Embryonic facial prominence (tissue), 1 donor: ENCODE measurements at regions not wholly inside any gene's neighbourhood (a gene's known extent, or its start where the extent isn't known, plus 50 kb on each side); places are given as distances from the start of the nearest gene placed in this dataset.

Experiments
- DNase-seq: peaks from one replicate; pipeline ENCODE4 v3.0.0-alpha.2; 2016; ENCODE audit errors: extremely low spot score

- DNase-seq, result no peak
Observed at GRCh38 chr12:24081606-24082005, 132.1 kb upstream of the SOX5 start.

- DNase-seq, result no peak
Observed at GRCh38 chr12:24081092-24081529, 131.6 kb upstream of the SOX5 start.

- no peak for DNase-seq
Observed at GRCh38 chr12:24080465-24080864, 131.0 kb upstream of the SOX5 start.

GRCh38 chr12:24079083-24079482 lies 129.6 kb upstream of the SOX5 start:
- no peak for DNase-seq

GRCh38 chr12:24078318-24078765 lies 128.9 kb upstream of the SOX5 start:
- no peak for DNase-seq

GRCh38 chr12:24077161-24077560 lies 127.7 kb upstream of the SOX5 start:
- DNase-seq, result no peak

GRCh38 chr12:24075650-24076049 lies 126.2 kb upstream of the SOX5 start:
- no peak for DNase-seq

- no peak for DNase-seq
Observed at GRCh38 chr12:24073170-24073810, 123.8 kb upstream of the SOX5 start.

- no peak for DNase-seq
Observed at GRCh38 chr12:24072302-24072701, 122.8 kb upstream of the SOX5 start.

- DNase-seq, result no peak
Observed at GRCh38 chr12:24071842-24072241, 122.4 kb upstream of the SOX5 start.

GRCh38 chr12:24069532-24070395 lies 120.3 kb upstream of the SOX5 start:
- no peak for DNase-seq

- DNase-seq, result no peak
Observed at GRCh38 chr12:24066865-24067264, 117.4 kb upstream of the SOX5 start.

GRCh38 chr12:24066097-24066496 lies 116.6 kb upstream of the SOX5 start:
- DNase-seq, result no peak

GRCh38 chr12:24062642-24063245 lies 113.3 kb upstream of the SOX5 start:
- peak; percentile 63 for DNase-seq

- no peak for DNase-seq
Observed at GRCh38 chr12:24060089-24060488, 110.6 kb upstream of the SOX5 start.

GRCh38 chr12:24057920-24058476 lies 108.5 kb upstream of the SOX5 start:
- DNase-seq, result no peak

GRCh38 chr12:24055747-24056146 lies 106.3 kb upstream of the SOX5 start:
- DNase-seq, result no peak

GRCh38 chr12:24054416-24054815 lies 104.9 kb upstream of the SOX5 start:
- no peak for DNase-seq

- DNase-seq, result no peak
Observed at GRCh38 chr12:24049728-24050127, 100.3 kb upstream of the SOX5 start.

- DNase-seq, result no peak
Observed at GRCh38 chr12:24049101-24049500, 99.6 kb upstream of the SOX5 start.

GRCh38 chr12:24048446-24048845 lies 99.0 kb upstream of the SOX5 start:
- no peak for DNase-seq

- no peak for DNase-seq
Observed at GRCh38 chr12:24047326-24047725, 97.9 kb upstream of the SOX5 start.
